ENCODE measurements at regions not wholly inside any gene's neighbourhood (a gene's known extent, or its start where the extent isn't known, plus 50 kb on each side); places are given as distances from the start of the nearest gene placed in this dataset.
"Not testable (repeated sequence)": the region's sequence is repeated elsewhere in the genome, so short reads cannot be mapped to it uniquely, and the experiment has no call there.

DNA sequence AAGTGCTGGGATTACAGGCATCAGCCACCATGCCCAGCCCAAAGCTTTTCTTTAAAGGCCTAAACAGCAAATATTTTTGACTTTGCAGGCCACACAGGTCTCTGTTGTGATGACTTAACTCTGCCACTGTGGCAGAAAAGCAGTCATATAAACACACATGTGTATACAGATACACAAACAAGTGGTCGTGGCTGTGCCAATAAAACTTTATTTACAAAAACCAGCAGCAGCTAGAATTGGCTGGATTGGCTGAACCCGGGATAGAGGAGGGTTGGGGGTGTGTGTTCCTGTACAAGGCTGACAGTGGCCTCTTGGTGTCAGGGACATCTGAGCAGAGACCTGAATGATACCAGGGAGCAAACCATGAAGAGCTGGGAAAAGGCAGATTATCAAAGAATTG, 95.6 kb downstream of the NCOR2 start:
- no peak for DNase-seq

DNA sequence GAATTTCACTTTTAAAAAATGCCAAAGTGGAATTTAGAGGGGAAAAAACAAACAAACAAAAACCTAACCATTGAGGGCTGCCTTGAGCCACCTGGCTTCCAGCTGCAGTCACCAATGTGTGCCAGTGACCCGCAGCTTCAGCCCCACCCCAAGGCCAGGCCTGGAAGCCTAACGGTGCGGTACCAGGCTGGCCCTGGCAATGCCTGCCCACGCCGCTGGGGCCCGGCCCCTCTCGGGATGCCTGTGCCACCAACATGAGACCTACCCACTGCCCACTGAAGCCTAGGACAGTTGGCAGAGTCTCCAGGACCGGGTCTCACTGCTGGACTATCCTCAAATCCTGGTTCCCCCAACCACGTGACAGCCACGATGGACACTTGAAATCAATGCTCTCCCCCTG, 96.6 kb downstream of the NCOR2 start:
- DNase-seq = no peak

DNA sequence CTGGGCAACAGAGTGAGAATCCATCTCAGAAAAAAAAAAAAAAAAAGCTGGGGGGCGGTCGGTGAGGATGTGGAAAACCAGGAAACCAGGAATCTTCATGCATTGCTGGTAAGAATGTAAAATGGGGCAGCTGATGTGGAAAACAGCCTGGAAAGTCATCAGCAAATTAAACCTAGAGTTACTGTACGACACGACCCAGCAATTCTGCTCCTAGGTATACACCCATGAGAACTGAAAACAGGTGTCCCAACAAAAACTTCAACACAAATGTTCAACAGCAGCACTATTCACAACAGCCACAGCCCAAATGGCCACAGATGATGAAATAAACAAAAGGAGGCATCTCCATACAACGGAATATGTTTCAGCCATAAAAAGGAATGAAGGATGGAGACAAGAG, 97.3 kb downstream of the NCOR2 start:
- no peak for DNase-seq

DNA sequence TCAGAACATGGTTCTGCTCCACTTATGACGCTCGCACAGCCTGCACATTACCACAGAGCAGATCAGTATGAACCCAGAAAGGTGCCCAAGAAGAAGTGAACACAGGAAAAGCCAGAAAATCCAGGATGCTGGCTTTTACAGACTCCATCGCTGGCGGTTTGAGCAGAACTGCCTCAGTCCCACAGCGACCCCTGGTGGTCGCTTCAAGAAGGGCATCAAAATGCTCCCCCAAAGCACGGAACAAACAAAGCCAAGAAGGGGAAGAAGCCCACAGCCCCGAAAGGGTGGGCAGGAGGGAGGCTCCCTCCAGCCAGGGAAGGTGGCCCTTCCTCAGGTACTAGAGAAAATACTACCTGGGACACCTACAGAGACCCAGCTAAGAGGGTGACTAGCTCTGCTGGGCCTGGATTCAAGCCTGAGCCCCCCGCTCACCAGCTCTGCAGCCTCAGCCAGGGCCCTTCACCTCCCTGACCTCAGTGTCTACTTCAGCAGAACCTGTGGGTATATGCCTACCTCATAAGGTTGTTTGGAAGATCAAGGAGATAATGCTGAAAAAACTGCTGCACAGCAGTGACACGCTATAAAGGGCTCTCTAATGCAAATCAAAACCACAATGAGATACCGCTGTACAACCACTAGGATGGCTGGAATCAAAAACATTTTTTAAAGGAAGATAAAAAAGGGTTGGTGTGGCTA, 98.1 kb downstream of the NCOR2 start:
- DNase-seq = no peak

DNA sequence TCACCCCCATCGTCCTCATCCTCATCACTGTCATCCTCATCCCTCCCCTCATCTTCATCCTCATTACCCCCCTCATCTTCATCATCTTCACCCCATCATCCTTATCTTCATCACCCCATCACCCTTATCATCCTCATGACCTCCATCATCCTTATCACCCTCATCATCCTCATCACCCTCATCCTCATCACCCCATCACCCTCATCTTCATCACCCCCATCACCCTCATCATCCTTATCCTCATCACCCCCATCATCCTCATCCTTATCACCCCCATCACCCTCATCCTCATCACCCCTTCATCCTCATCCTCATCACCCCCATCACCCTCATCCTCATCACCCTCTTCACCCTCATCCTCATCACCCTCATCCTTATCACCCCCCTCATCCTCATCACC, 99.9 kb downstream of the NCOR2 start:
- DNase-seq = not testable (repeated sequence)

DNA sequence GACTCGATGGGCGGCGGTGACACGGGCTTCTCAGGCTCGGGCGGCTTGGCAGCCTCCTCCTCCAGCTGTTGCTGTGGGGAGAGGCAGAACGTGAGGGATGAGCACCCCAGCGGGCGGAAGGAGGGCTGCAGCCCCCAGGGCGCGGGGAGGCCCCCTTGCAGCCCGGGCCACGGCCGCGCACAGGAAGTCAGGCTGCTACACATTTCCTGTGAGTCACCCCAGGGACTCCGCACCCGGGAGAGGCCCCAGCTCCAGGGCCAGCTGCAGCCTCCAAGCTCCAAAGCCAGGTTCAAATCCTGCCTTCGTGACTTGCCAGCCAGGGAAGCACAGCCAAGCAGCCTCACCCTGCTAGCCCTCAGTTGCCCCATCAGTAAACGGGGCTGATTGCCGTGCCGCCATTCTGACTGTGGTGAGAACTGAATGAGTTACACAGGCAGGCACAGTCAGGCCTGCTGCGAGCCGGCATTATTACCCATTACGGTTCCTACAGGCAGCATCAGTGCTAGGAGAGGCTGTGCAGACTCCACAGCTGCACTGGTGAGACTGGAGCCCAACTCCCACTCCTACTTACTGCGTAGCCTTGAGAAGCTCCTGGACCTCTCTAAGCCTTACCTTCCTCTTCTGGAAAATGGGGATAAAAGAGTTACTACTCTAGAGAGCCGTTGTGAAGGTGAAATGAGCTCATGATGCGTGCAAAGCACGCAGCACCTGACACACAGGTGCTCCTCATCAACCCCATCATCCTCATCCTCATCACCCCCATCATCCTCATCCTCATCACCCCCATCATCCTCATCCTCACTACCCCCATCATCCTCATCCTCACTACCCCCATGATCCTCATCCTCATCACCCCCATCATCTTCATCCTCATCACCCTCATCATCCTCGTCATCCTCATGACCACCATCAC, 100.9 kb downstream of the NCOR2 start:
- DNase-seq = peak; percentile 84

DNA sequence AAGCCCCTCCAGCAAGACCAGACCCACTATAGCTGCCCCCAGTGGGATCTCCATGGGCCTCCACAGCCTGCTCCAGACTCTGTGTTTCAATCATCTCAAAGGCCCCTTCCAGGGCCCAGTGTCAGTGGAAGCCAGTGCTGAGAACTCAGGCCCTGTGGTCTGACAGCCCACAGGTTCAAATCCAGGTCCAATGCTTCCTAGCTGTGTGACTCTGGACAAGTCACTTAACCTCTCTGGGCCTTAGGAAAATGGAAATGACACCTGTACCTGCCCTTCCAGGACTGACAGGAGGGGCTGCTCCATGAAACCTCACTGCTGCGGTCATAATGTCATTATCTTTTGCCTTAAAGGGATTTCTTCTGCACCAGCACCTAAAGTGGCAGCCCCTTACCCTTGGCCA, 101.9 kb downstream of the NCOR2 start:
- DNase-seq = no peak

DNA sequence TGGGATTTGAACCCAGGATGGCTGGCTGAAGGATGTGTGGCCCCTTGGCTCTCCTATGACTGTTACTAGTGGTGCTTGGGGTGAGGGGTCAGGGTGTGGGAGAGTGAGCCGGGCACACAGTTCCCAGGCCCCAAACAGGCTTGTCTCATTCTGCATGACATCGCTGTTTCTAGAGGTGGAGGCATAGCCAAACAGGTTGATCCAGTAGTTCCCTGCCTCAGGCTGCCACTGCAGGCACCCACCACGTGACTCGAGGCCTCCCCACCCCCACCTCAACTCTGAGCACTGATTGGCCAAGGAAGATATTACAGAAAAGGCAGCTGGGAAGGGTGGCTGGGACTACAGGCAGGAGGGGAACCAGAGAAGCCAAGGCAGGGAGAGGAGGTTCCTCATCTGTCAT, 102.6 kb downstream of the NCOR2 start:
- no peak for DNase-seq

DNA sequence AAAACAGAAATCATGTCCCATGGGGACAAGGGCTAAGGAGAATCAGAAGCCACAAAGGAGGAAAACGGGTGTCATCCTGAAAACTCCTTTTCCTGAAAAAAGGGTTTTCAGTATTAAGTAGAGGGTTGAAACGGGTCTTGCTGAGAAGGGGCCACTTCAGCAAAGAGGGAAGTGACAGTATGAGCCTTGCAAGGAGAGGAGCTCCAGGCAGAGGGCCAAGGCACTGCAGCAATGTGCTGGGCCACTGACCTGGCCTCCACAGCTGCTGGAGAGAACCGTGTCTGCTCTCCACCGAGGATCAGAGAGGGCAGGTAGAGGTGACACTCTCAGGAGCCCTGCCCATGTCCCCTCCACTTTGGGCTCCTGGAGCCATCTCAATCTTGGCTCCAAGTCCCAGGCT, 103.3 kb downstream of the NCOR2 start:
- DNase-seq = no peak

DNA sequence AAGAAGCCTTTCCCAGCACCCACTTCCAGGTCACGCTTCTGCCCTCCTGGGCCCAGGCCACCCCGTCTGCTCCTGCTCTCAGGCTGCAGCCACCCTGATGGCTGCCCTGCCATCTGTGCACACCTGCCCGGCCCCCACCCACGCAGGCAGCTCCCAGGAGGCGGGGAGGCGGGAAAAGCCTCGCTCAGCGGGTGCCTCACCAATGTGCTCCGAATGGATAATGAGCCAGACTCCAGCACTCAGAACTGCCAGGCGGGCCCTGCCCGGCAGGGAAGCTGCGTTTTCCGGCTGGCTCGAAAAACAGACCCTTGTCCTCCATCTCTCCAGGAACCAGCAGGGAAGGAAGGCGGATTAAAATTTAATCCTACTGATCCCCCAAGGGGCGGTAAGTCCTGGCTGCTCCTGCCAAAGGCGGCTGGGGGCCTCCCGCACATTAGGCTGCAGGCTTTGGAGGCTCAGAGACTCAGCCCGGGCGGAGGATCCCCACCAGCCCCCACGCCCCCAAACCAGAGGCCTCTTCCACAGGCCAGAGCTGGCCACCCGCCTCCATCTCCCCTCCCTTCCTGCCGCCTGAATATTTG, 104.0 kb downstream of the NCOR2 start:
- DNase-seq = no peak

DNA sequence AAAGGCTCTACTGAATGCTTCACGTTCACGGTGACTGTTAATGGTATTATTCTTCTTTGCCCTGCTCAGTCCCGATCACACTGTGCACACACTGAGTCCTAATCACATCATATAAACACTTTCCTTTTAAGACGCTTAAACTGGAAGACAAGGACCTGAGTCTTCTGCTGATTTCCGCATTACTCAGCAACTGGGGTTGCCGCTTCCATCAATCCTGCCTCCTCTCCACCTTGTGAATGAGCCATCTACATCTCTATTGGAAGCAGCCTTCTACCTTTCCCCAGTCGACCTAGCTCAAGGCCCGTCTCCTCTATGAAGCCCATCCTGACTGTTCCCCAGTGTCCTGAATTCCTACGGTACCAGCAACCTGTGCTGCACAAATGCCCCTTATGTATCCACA, 104.7 kb downstream of the NCOR2 start:
- DNase-seq = no peak

DNA sequence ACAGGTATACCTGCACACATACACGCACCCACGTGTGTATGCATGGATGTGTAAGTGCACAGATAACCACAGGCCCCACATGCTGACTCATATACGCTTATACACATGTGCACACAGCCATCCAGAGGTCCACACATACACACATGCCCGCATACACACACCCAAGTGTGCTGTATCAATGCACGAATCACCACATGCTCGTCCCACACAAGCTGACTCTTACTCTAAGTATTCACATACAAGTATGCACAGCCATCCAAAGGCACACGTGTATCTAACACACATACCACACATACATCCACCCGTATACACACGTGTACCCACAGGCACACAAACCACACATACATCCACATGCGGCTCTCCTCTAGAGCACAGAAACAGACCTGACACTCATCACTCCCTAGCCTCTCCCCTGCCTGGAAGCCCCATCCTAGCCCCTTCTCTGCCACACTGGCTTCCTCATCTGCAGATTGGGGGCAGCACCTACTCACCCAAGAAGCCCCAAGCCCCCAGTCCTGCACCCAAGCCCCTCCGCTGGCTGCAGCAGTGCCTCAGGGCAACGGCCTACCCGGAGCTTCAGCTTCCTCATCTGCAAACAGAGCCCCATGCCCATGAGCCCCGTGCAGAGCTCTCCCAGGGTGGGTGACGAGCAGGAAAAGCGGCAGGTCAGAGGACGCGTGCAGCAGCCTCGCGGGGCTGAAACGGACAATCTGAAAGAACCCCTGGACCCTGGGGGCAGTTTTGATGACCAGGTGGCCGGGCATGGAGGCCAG, 105.4 kb downstream of the NCOR2 start:
- DNase-seq = no peak

DNA sequence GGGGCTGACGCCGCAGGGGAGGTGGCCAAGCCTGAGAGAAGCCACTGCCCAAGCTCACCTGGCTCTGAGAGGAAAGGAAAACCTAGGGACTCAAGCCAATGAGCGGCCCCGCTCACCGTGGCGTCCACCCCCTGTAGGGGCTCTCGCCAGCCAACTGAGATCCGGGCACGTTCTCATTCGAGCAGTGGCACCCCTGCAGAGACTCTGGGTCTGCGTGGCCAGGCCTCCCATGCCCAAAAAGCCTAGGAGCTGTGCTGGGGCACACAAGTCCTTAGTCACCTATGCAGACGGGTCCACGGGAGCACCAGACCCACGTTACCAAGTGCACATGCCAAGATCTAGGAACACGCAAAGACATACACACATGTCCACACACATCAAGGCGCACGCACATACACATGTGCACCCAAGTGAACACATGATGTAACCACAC, 106.2 kb downstream of the NCOR2 start:
- no peak for DNase-seq

DNA sequence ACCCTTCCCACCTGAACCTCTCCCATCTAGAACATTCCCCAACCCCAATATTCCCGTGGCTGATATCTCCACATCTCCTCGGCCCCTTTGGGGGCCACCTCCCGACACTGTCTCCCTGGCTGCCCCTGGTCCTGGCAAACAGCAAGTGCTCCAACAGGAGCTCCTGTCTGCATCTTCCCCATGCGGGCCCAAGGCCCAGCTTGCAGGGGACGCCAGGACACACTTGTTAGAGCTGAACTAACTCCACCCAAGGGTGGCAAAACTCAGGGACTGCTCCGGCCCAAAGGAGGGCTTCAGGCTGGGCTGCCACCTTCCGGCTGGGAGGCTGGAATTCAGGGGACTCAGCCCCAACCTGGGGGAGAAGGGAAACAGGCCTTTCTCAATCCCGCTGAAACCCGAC, 106.6 kb downstream of the NCOR2 start:
- no peak for DNase-seq

DNA sequence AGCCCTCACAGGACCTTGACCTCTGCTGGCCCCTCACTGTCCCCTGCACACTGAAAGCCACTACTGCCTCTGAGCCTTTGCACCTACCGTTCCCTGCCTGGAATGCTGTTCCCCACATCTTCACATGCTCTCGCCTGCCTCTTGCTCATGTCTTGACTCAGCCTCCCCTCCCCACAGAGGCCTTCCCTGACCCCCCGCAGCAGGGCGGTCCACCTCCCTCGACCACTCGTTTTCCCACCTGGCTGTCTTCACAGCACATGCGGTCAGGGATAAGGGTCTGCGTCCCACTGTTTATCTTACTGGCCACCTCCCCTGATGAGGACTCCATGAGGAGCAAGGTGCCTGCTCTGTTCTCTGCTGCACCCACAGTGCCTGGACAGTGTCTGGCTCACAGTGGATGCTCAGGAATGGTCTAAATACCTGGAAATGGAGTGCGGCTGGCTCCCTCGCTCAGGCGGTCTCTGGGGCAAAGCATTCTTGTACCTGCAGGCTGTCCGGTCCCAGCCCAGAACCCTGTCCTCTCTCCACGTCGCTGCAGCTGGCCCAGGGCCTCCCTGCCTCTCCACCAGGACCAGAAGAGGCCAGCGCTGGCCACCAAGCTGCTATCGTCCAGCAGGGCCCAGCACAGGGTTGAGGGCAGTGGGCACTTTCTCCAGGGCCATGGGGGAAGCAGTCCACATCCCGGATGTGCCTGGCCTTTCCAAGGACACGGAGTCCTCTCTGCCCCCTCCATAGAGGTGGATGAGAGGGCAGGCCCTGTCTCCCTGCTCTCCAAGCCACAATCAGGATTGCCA, 107.4 kb downstream of the NCOR2 start:
- no peak for DNase-seq

DNA sequence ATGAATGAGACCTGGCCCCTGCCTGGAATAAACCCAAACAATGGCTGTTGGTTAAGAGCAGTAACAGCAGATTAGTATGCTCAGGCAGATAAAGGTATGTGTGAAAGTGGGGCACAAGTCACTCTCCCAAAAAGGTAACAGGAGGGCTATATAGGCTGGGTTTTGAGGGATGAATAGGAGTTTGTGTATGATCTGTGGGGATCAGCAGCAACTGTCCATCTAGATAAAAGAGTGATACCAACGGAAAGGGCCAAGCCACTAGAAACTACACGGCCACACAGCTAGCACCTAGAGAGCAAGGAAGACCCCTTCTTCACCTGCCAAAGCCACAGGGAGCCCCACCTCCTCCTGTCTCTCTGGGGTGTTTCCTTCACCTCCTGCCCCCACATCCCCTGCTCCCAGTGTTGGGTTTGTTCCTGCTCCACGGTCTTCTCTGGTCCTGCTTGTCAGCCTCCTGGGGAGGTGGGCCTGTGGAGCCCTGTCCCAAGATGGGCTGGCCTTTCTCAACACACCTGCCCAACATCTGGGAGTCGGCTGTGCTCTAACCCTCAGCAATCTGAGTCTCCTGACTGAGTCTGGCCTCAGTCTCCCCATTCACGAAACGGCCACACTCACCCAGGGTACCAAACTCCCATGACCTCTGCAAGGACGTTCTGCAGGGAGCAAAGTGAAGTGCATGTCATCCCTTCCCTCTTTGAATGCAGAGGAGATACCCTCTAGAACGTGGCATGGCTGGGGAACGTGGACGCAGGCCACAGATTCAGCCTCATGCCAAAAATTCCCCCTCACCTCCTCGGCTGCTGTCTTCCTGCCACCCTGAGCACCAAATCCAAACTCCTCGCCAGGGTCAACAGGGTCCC, 108.2 kb downstream of the NCOR2 start:
- DNase-seq = no peak

DNA sequence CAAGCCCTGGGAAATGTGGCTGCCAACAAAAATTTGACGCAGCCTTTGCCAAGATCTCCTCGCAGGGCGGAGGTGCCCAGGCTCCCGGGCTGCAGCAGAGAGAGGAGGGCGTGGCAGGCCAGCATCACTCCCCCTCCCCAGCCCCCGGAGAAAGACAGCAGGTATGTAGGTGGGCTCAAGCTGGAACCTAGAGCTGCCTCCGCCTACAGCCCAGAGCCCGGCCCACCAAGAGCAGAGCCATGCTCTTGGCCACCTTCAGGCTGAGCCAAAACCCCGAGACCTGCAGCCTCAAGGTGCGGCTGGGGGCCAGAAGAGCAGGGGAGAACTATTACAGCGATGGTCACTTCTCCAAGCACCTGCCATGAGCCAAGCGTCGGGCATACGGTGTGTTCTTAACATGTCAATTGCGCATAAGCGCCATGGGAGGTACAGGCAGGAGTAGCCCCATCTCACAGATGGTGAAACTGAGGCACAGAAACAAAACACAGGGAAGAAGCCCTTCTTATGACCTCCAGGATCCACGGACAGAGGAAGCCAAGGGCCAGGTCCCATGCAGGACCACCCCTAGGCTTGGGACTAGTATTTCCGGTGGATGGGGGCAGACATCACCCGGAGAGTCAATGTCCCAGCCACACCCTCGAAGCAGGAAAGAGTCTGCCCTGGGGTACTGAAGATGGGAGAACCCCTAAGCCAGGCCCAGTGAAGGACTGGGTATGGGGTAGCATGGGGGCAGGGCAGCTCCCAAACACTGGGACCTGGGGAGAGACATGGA, 109.0 kb downstream of the NCOR2 start:
- DNase-seq = no peak

DNA sequence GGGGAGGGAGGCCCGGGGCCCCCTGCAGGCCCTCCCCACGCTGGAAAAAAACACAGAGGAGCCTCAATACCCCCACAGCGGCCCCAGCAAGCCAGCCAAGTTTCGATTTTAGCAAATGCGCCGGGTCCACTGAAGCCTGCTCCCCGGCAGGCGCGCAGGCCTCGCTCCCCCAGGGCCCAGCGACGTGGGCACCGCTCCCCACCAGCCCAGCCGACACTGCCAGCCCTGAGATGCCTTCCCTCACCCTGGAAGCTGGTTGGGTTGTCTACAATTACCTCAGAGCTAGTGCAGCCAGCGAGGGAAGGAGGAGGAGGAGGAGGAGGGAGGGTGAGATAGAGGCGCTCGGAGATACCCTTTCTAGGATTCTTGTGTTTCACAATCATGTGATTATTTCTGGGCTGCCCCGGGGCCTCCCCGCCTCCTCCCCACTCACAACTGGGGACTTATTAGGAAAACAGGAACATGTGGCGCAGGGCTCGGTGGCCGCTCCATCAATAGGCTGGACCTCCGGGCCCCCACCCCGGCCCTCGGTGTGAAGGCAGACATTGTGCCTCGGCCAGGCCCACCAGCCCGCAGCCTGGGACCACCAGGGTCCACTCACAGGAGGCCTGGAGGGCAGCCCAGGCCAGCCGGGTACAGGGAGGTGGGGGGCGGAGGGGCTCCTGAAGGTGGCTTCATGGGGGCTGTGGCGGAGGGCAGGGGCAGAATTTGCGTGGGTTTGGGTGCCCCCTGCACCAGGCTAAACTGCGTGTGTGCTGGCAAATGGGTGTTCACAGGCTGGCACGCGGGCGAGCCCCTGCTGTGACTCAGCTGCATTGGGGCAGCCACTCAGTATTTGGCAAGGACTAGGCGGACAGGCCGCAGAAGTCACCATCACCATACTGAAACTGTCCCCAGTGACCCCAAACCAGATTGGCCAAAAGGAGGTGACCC, 109.9 kb downstream of the NCOR2 start:
- DNase-seq = peak; percentile 39

DNA sequence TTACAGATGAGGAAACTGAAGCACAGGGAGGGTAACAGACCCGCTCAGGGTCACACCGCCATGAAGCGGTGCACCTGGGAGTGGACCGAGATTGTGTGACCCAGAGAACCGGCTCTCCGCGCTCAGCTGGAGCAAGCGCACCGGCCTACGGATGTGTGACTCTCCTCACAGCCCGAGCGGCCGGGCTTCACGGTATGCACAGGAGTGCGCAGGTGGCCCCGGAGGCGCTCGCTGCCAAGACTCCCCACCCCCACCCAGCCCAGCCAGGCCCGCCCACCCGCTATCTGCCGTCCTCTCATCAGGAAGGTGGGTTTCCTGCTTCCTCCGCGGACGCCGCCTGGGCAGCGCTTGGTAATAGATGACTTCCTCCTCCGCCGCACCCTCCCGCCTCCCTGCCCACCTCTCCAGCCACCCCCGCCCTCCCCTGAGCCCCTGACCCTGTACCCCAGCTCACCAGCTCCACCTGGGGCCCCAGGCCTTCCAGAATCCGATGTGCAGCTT, 110.7 kb downstream of the NCOR2 start:
- DNase-seq = no peak
